Sigmoid colon (tissue), 6 donors: ENCODE measurements at regions not wholly inside any gene's neighbourhood (a gene's known extent, or its start where the extent isn't known, plus 50 kb on each side); places are given as distances from the start of the nearest gene placed in this dataset.

Experiments
- DNase-seq: peaks from one replicate; pipeline ENCODE4 v3.0.0-alpha.2; 2019
- H3K27ac ChIP-seq, 4 donors: fragments of 200-600 bp; sonication (generic); one replicate each; pipeline ENCODE4 v1.5.1; 2016 to 2019; ENCODE audit warnings: mild to moderate bottlenecking in 1 of 4
- H3K27me3 ChIP-seq, 3 donors: fragments of 200-600 bp; sonication (generic); one replicate each; pipeline ENCODE4 v1.5.1; 2019; ENCODE audit warnings: mild to moderate bottlenecking in 1 of 3
- H3K36me3 ChIP-seq, 4 donors: fragments of 200-600 bp; sonication (generic); one replicate each; pipeline ENCODE4 v1.5.1; 2016 to 2019
- H3K4me1 ChIP-seq, 4 donors: fragments of 200-600 bp; sonication (generic); one replicate each; pipeline ENCODE4 v1.5.1; 2017 to 2019
- H3K4me3 ChIP-seq, 4 donors: fragments of 200-600 bp; sonication (generic); one replicate each; pipeline ENCODE4 v1.5.1; 2017 to 2019; ENCODE audit warnings: mild to moderate bottlenecking in 2 of 4, moderate library complexity in 1 of 4
- H3K9me3 ChIP-seq, 4 donors: fragments of 200-600 bp in 3 of 4; sonication (generic) in 3 of 4; one replicate each; pipeline versions ENCODE4 v1.5.1 to v1.6.1; 2013 to 2019
- EP300 ChIP-seq, 4 donors: sonication (generic); formaldehyde crosslinking; IDR thresholded peaks; one replicate each; pipeline ENCODE4 v1.6.1; 2017; ENCODE audit warnings: antibody characterized with exemption in 4 of 4
- POLR2A ChIP-seq, 2 donors: fragments of 450-650 bp; IDR thresholded peaks; one replicate each; pipeline ENCODE4 v1.6.1; 2016; ENCODE audit warnings: antibody characterized with exemption in 2 of 2, mild to moderate bottlenecking in 2 of 2, moderate library complexity in 2 of 2
- POLR2AphosphoS5 ChIP-seq, 4 donors: sonication (generic); formaldehyde crosslinking; IDR thresholded peaks; one replicate each; pipeline ENCODE4 v1.6.1; 2017; ENCODE audit warnings: antibody characterized with exemption in 4 of 4
- WGBS, 2 donors: extraction: QIAGEN DNeasy Blood & Tissue Kit; methylation state at CpG; one replicate each; pipeline ENCODE4 v1.1.7; 2013; 5-methylcytosine and 5-hydroxymethylcytosine counted together
- intact Hi-C: fragments of 100-400 bp; cut with DNase I; formaldehyde crosslinking; loops from one replicate; pipeline ENCODE4 v1.15.1; 2023
- TF ChIP-seq, protein P1 (sequence below), 4 experiments: fragments of 450-650 bp in 3 of 4; fragments of 200-600 bp in 1 of 4; IDR thresholded peaks; one replicate each; pipeline ENCODE4 v1.5.1; 2016 to 2019; ENCODE audit warnings: antibody characterized with exemption in 4 of 4, mild to moderate bottlenecking in 3 of 4, moderate library complexity in 2 of 4
- donor health status: healthy with polysubstance abuse.
- donor health status: healthy.

DNA sequence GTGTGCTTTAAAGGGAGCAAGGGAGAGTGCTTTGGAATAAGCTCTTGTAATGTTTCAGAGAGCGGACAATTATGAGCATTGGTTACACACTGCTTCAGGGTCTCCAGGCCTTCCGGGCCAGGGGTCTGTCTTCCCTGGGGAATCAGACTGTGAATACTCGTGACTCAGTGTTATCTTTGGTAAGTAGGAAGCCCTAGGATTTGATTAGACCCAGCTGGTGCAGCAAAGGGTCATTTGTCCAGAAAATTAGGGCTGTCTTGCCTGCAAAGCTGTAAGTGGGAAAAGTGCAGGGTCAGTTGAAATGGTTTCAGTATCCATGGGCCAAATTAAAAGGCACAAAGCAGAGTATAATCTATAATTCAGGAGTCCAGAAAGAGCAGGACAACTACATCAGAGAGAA is 475.6 kb downstream of the MED13L start:
- DNase-seq: no peak
- no peak overlapping the region for H3K27ac ChIP-seq
- intact Hi-C loops: no loop called here
- no peaks in the 10 kb centered on the region for H3K27me3 ChIP-seq
- no peaks in the 10 kb centered on the region for H3K9me3 ChIP-seq
- H3K4me3 ChIP-seq: no peak overlapping the region
- 56 to 62% methylated on average over 3 of the region's 3 CpGs for WGBS, 2 donors
- H3K36me3 ChIP-seq: no peaks in the 10 kb centered on the region
- TF ChIP-seq POLR2A (IDR thresholded peaks at IDR 0.05) (no peak), POLR2AphosphoS5 (IDR thresholded peaks at IDR 0.05) (no peak), EP300 (IDR thresholded peaks at IDR 0.05) (no peak)
- TF ChIP-seq, protein P1, sequence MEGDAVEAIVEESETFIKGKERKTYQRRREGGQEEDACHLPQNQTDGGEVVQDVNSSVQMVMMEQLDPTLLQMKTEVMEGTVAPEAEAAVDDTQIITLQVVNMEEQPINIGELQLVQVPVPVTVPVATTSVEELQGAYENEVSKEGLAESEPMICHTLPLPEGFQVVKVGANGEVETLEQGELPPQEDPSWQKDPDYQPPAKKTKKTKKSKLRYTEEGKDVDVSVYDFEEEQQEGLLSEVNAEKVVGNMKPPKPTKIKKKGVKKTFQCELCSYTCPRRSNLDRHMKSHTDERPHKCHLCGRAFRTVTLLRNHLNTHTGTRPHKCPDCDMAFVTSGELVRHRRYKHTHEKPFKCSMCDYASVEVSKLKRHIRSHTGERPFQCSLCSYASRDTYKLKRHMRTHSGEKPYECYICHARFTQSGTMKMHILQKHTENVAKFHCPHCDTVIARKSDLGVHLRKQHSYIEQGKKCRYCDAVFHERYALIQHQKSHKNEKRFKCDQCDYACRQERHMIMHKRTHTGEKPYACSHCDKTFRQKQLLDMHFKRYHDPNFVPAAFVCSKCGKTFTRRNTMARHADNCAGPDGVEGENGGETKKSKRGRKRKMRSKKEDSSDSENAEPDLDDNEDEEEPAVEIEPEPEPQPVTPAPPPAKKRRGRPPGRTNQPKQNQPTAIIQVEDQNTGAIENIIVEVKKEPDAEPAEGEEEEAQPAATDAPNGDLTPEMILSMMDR (IDR thresholded peaks at IDR 0.05): no peak
- H3K4me1 ChIP-seq: no peaks in the 10 kb centered on the region

DNA sequence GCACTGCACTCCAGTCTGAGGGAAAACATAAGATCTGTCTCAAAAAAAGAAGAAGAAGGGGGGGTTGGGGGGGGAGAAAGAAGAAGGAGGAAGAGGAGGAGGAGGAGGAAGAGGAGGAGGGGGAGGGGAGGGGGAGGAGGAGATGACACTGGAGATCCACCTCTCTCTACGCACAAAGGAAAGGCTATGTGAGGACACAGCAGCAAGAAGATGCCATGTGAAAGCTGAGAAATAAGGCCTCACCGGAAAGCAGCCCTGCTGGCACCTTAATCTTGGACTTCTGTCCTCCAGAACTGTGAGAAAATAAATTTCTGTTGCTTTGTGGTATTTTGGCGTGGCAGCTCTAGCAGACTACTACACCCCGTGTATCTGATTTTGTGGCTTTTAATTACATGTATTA is 477.9 kb downstream of the MED13L start:
- no peak overlapping the region for H3K4me3 ChIP-seq
- no peaks in the 10 kb centered on the region for H3K36me3 ChIP-seq
- no peak overlapping the region for H3K27ac ChIP-seq
- 86 to 91% methylated on average over 4 of the region's 4 CpGs for WGBS, 2 donors
- no peak for DNase-seq
- TF ChIP-seq POLR2AphosphoS5 (IDR thresholded peaks at IDR 0.05) (no peak), EP300 (IDR thresholded peaks at IDR 0.05) (no peak), POLR2A (IDR thresholded peaks at IDR 0.05) (no peak)
- TF ChIP-seq, protein P1 (IDR thresholded peaks at IDR 0.05): no peak
- H3K9me3 ChIP-seq: no peaks in the 10 kb centered on the region
- H3K4me1 ChIP-seq: no peaks in the 10 kb centered on the region
- intact Hi-C loops: no loop called here
- H3K27me3 ChIP-seq: no peaks in the 10 kb centered on the region

DNA sequence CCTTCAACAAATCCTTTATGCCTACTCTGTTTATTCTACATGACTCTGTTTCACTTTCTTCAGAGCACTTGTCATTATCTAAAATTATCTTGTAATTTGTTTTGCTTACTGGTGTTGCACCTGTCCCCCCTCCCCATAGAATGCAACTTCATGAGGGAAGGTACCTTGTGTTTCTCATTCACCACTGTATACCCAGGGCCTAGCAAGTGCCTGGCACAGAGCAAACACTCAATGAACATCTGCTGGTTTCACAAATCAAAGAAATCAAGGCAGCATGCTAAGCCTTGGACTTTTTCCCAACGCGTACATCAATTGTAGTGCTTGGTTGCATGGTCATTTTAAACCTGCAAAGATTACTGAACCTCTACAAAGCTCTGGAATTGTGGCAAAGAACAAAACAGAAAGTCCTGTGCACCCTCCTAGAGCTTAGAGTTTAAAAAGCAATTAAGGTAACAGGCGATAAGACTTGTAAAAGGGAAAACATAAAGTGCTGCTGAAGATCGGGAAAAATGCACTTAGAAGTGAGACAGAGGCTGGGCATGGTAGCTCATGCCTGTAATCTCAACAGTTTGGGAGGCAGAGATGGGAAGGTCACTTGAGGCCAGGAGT is 479.1 kb downstream of the MED13L start:
- Histone ChIP-seq H3K9me3 (no peaks in the 10 kb centered on the region), H3K27ac (no peak overlapping the region), H3K36me3 (no peaks in the 10 kb centered on the region), H3K27me3 (no peaks in the 10 kb centered on the region), H3K4me1 (no peaks in the 10 kb centered on the region), H3K4me3 (no peak overlapping the region)
- no peak for TF ChIP-seq POLR2AphosphoS5 (IDR thresholded peaks at IDR 0.05)
- TF ChIP-seq EP300 (IDR thresholded peaks at IDR 0.05): no peak
- WGBS, 2 donors: 63 to 83% methylated on average over 4 of the region's 4 CpGs
- intact Hi-C loops: no loop called here
- DNase-seq: no peak

DNA sequence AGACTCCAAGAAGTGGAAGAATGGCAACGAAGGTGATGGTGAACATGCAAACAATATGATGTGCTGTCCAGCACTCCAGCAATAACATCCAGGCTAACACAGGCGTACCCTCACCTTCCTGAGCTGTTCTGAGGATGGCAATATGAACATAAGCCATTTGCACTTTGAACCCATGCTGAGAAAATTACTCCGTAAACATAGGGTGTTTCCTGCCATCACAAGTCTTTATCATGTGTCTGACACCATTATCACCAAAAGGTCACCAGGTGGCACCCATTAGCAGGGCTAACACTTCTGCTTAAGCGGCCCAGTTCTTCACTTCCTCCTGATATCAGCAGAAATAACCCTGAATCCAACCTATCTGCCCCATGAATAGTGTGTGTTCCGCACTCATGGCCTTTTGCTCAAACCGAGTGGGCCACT is 482.8 kb downstream of the MED13L start:
- no peak for DNase-seq
- intact Hi-C loops: no loop called here
- no peaks in the 10 kb centered on the region for H3K27me3 ChIP-seq
- no peak overlapping the region for H3K27ac ChIP-seq
- H3K36me3 ChIP-seq: no peaks in the 10 kb centered on the region
- H3K4me3 ChIP-seq: no peak overlapping the region
- 23 to 65% methylated on average over 6 of the region's 6 CpGs for WGBS, 2 donors
- H3K4me1 ChIP-seq: no peaks in the 10 kb centered on the region
- TF ChIP-seq, protein P1 (IDR thresholded peaks at IDR 0.05): no peak
- no peak for TF ChIP-seq EP300 (IDR thresholded peaks at IDR 0.05)
- TF ChIP-seq POLR2AphosphoS5 (IDR thresholded peaks at IDR 0.05): no peak
- no peak for TF ChIP-seq POLR2A (IDR thresholded peaks at IDR 0.05)
- no peaks in the 10 kb centered on the region for H3K9me3 ChIP-seq

DNA sequence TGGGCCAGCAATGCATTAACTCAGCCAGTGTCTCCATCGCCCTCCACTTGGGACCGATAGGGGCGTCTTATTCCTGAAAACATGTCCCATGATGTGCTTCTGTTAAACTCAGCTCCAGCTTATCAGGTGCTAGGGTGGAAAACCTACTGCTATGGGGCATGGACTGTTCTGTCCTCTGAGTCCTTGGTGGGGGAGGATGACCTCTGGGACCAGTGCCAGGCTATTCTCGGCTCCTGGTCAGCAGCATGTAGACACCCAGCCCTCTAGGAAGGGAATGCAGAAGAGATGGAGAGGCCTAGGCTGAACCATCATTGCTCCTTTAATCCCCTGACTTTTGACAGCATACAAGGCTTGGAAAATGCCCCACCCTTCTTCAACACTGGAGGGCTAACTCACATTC is 486.2 kb downstream of the MED13L start:
- TF ChIP-seq EP300 (IDR thresholded peaks at IDR 0.05) (no peak), POLR2A (IDR thresholded peaks at IDR 0.05) (no peak), POLR2AphosphoS5 (IDR thresholded peaks at IDR 0.05) (no peak)
- TF ChIP-seq, protein P1 (IDR thresholded peaks at IDR 0.05): no peak
- H3K27ac ChIP-seq: no peak overlapping the region
- intact Hi-C loops: no loop called here
- H3K27me3 ChIP-seq: no peaks in the 10 kb centered on the region
- H3K9me3 ChIP-seq: no peaks in the 10 kb centered on the region
- WGBS, 2 donors: 89 to 95% methylated on average over 4 of the region's 4 CpGs
- H3K4me1 ChIP-seq: no peaks in the 10 kb centered on the region
- DNase-seq: no peak
- H3K4me3 ChIP-seq: no peak overlapping the region
- H3K36me3 ChIP-seq: no peaks in the 10 kb centered on the region
